Loucy (cell line): ENCODE measurements at regions not wholly inside any gene's neighbourhood (a gene's known extent, or its start where the extent isn't known, plus 50 kb on each side); places are given as distances from the start of the nearest gene placed in this dataset.

ENCODE experiments used
- H2AFZ ChIP-seq: fragments of 200-600 bp; sonication (generic); 2 replicates; pipeline ENCODE4 v1.6.0; 2016; ENCODE audit warnings: antibody characterized with exemption, mild to moderate bottlenecking, low read length, moderate library complexity
- H3F3A ChIP-seq: fragments of 200-600 bp; 2 replicates; pipeline ENCODE4 v1.6.0; 2016; ENCODE audit warnings: antibody characterized with exemption, low read depth, mild to moderate bottlenecking
- H3K27me3 ChIP-seq: fragments of 200-600 bp; sonication (generic); 2 replicates; pipeline ENCODE4 v1.6.1; 2014; ENCODE audit warnings: low read length, mild to moderate bottlenecking; ENCODE audit not compliant: insufficient read depth, poor library complexity, severe bottlenecking
- H3K36me3 ChIP-seq: fragments of 200-600 bp; sonication (generic); 2 replicates; pipeline ENCODE4 v1.6.1; 2016; ENCODE audit warnings: low read length; ENCODE audit not compliant: insufficient read depth
- H3K4me1 ChIP-seq: fragments of 200-600 bp; sonication (generic); 2 replicates; pipeline ENCODE4 v1.5.1; 2014; ENCODE audit warnings: low read length, mild to moderate bottlenecking; ENCODE audit not compliant: insufficient read depth, poor library complexity, severe bottlenecking
- H3K4me2 ChIP-seq: fragments of 200-600 bp; sonication (generic); 2 replicates; pipeline ENCODE4 v1.6.0; 2014; ENCODE audit warnings: antibody characterized with exemption, low read length, low read depth, mild to moderate bottlenecking; ENCODE audit not compliant: poor library complexity, severe bottlenecking
- H3K4me3 ChIP-seq: fragments of 200-600 bp; sonication (generic); 2 replicates; pipeline ENCODE4 v1.5.1; 2014; ENCODE audit warnings: low read length, mild to moderate bottlenecking, mixed read lengths; ENCODE audit not compliant: poor library complexity, severe bottlenecking
- H3K79me2 ChIP-seq: fragments of 200-600 bp; sonication (generic); 2 replicates; pipeline ENCODE4 v1.6.1; 2014; ENCODE audit warnings: low read length; ENCODE audit not compliant: insufficient read depth
- H3K9ac ChIP-seq: fragments of 200-600 bp; sonication (generic); 2 replicates; pipeline ENCODE4 v1.6.0; 2014; ENCODE audit warnings: mild to moderate bottlenecking, low read depth, low read length, moderate library complexity; ENCODE audit not compliant: poor library complexity, severe bottlenecking
- H3K9me2 ChIP-seq: fragments of 200-600 bp; sonication (generic); replicated peaks from 2 replicates; pipeline ENCODE4 v1.6.1; 2016; ENCODE audit warnings: low read depth, low read length, mixed read lengths
- H3K9me3 ChIP-seq: fragments of 200-600 bp; sonication (generic); 2 replicates; pipeline ENCODE4 v1.6.1; 2014; ENCODE audit warnings: mild to moderate bottlenecking, antibody characterized with exemption, low read length, low read depth; ENCODE audit not compliant: insufficient read depth
- H4K20me1 ChIP-seq: fragments of 200-600 bp; sonication (generic); 2 replicates; pipeline ENCODE4 v1.6.0; 2014; ENCODE audit warnings: antibody characterized with exemption, low read length, mild to moderate bottlenecking; ENCODE audit not compliant: insufficient read depth, poor library complexity, severe bottlenecking
- CTCF ChIP-seq: fragments of 200-600 bp; sonication (generic); conservative IDR thresholded peaks from 2 replicates; pipeline ENCODE4 v1.5.1; 2014; ENCODE audit warnings: mild to moderate bottlenecking, antibody characterized with exemption, low read length
- EZH2phosphoT487 ChIP-seq: fragments of 200-600 bp; IDR thresholded peaks from 2 replicates; pipeline ENCODE4 v1.6.1; 2018; ENCODE audit warnings: antibody characterized with exemption, mild to moderate bottlenecking, moderate library complexity, borderline replicate concordance

GRCh38 chr6:66336176-66336575, 629.1 kb upstream of the EYS start:
- no peak for TF ChIP-seq EZH2phosphoT487
- TF ChIP-seq CTCF, result no peak
- H3K9me3 ChIP-seq, result no peaks in the 10 kb centered on the region
- no peak overlapping the region for H3K9ac ChIP-seq

GRCh38 chr6:66328200-66328599, 621.2 kb upstream of the EYS start:
- Histone ChIP-seq H3F3A (no peaks in the 10 kb centered on the region), H3K4me2 (no peak overlapping the region), H2AFZ (no peak overlapping the region)

More at GRCh38 chr6:66336176-66336575, 629.1 kb upstream of the EYS start:
- no peaks in the 10 kb centered on the region for H3K79me2 ChIP-seq
- H3K4me2 ChIP-seq, result no peak overlapping the region
- no peaks in the 10 kb centered on the region for H3K27me3 ChIP-seq
- H2AFZ ChIP-seq, result no peak overlapping the region
- no peaks in the 10 kb centered on the region for H4K20me1 ChIP-seq
- no peaks in the 10 kb centered on the region for H3K9me2 ChIP-seq
- no peaks in the 10 kb centered on the region for H3K4me1 ChIP-seq
- H3F3A ChIP-seq, result no peaks in the 10 kb centered on the region
- H3K4me3 ChIP-seq, result no peak overlapping the region
- H3K36me3 ChIP-seq, result no peaks in the 10 kb centered on the region

GRCh38 chr6:66326228-66326627, 619.2 kb upstream of the EYS start:
- Histone ChIP-seq H2AFZ (no peak overlapping the region), H3K9me2 (no peaks in the 10 kb centered on the region), H3K27me3 (no peaks in the 10 kb centered on the region), H4K20me1 (no peaks in the 10 kb centered on the region), H3K4me2 (no peak overlapping the region), H3F3A (no peaks in the 10 kb centered on the region), H3K9me3 (no peaks in the 10 kb centered on the region), H3K79me2 (no peaks in the 10 kb centered on the region), H3K4me1 (no peaks in the 10 kb centered on the region), H3K4me3 (no peak overlapping the region), H3K9ac (no peak overlapping the region), H3K36me3 (no peaks in the 10 kb centered on the region)
- TF ChIP-seq EZH2phosphoT487, result no peak
- no peak for TF ChIP-seq CTCF

More at GRCh38 chr6:66328200-66328599, 621.2 kb upstream of the EYS start:
- Histone ChIP-seq H3K36me3 (no peaks in the 10 kb centered on the region), H3K27me3 (no peaks in the 10 kb centered on the region), H3K9me3 (no peaks in the 10 kb centered on the region), H3K9me2 (no peaks in the 10 kb centered on the region), H3K4me1 (no peaks in the 10 kb centered on the region), H3K4me3 (no peak overlapping the region), H4K20me1 (no peaks in the 10 kb centered on the region), H3K79me2 (no peaks in the 10 kb centered on the region), H3K9ac (no peak overlapping the region)
- TF ChIP-seq EZH2phosphoT487 (no peak), CTCF (no peak)
